Erythroblast (primary cell): ENCODE measurements at regions not wholly inside any gene's neighbourhood (a gene's known extent, or its start where the extent isn't known, plus 50 kb on each side); places are given as distances from the start of the nearest gene placed in this dataset.

Experiments used
- GATA1 ChIP-seq: IDR thresholded peaks from 2 replicates; pipeline ENCODE4 v1.6.1; 2011; ENCODE audit warnings: low read depth, mild to moderate bottlenecking, control low read depth, low read length, moderate library complexity
- POLR2A ChIP-seq: IDR thresholded peaks from 2 replicates; pipeline ENCODE4 v1.6.1; 2011; ENCODE audit warnings: mild to moderate bottlenecking, low read length

DNA sequence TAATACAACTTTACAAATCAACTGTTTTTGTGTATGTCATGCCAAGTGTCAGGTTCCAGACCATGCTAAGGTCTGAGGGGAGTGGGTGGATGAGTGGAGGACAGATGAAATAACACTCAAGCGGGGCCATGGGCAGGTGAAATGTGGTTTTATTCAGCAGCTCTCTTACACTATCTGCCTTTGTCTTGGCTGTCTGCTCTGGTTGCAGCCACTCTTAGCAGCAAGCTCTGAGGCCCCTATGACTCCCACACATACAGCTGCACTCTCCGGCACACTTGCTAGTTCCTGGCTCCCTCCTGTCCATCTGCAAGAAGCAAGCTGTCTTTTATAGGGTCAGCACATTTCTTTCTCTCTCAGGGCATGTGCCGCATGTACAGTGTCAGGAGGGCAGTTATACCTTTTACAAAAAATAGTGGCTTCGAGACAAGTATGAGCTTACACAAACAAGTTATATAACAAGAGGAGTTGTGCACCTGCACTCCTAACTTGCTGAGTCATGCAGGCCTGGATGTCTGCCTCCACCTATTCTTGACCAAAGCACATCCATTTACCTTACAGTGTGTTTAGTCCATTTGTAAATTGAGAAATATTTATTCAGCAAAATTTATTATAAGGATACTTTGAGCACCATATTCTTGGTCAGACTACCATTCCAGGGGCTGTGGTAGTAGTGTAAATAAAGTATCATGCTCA is 683.7 kb upstream of the CBLB start:
- TF ChIP-seq POLR2A (no peak), GATA1 (no peak)
